ENCODE measurements at regions not wholly inside any gene's neighbourhood (a gene's known extent, or its start where the extent isn't known, plus 50 kb on each side); places are given as distances from the start of the nearest gene placed in this dataset.
"Not testable (repeated sequence)": the region's sequence is repeated elsewhere in the genome, so short reads cannot be mapped to it uniquely, and the experiment has no call there.

GRCh38 chr2:107530046-107530445 lies 296.6 kb upstream of the RGPD4 start (continued):
- no peak for TF ChIP-seq HNRNPH1 (optimal IDR thresholded peaks at IDR 0.05; ENCODE audit: low read depth, low read length)

DNA sequence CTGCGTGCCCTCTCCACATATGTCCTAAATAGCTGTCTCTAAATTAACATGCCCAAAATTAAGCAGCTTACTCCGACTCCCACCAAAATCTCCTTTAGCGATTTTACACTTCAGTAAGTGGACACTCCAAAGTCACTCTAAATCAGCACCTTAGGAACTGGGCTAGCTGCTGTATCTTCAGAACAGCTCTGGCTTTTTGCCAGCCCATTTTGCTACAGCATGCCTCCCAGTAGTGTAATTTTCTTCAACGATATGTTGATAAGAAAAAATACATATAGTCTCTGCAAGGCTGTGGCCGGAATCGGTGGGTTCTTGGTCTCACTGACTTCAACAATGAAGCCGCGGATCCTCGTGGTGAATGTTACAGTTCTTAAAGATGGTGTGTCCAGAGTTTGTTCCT lies 291.8 kb upstream of the RGPD4 start:
- Histone ChIP-seq H3K9ac (ENCODE audit: insufficient read depth in 1 of 2, low read depth in 2 of 2, low read length in 2 of 2) (no peak overlapping the region), H3K9me3 (replicated peaks; ENCODE audit: control insufficient read depth, insufficient read depth, low read depth, low read length) (no peaks in the 10 kb centered on the region), H3K9me1 (ENCODE audit: control insufficient read depth, insufficient read depth, low read length) (no peaks in the 10 kb centered on the region), H3K79me2 (ENCODE audit: control insufficient read depth, insufficient read depth, low read length) (no peaks in the 10 kb centered on the region), H3K4me1 (replicated peaks in 1 of 2; ENCODE audit: control insufficient read depth in 2 of 2, insufficient read depth in 2 of 2, low read length in 2 of 2) (peaks cover 0 to 7% of the 10 kb centered on the region in 2 experiments; a peak in 2 of 5 replicates), H3K27me3 (ENCODE audit: control insufficient read depth in 2 of 2, insufficient read depth in 2 of 2, low read length in 2 of 2) (no peaks in the 10 kb centered on the region), H3K4me3 (no peak overlapping the region), H4K20me1 (replicated peaks; ENCODE audit: control insufficient read depth, insufficient read depth, low read length) (no peaks in the 10 kb centered on the region), H3K4me2 (ENCODE audit: insufficient read depth, low read length) (no peak overlapping the region), H3K27ac (ENCODE audit: extremely low read depth, low read depth, low read length) (no peak overlapping the region), H3K36me3 (ENCODE audit: control insufficient read depth, insufficient read depth, low read length) (no peaks in the 10 kb centered on the region), H2AFZ (ENCODE audit: low read depth, low read length) (no peak overlapping the region)
- POLR2A ChIA-PET = no interaction called here
- DNase-seq (ENCODE audit: extremely low read depth in 1 of 4, low spot score in 3 of 4) = no peak
- no peak for FAIRE-seq
- ATAC-seq = no peak
- BruUV-seq (replicated peaks) = no TSS peak
- in situ Hi-C loops (cut with MboI) = no loop called here
- TF ChIP-seq ESRRB (CRISPR knock-in tag; IDR thresholded peaks at IDR 0.05; ENCODE audit: borderline replicate concordance) = no peak
- TF ChIP-seq ZNF785 (CRISPR knock-in tag; IDR thresholded peaks at IDR 0.05) = no peak
- no peak for TF ChIP-seq CHCHD3 (CRISPR knock-in tag; IDR thresholded peaks at IDR 0.05)
- no peak for TF ChIP-seq FOXO4 (CRISPR knock-in tag; IDR thresholded peaks at IDR 0.05)
- 8% methylated on average over 9 of the region's 9 CpGs for WGBS (ENCODE audit: insufficient coverage, low coverage, missing lambda C conversion rate)
- intact Hi-C loops (cut with micrococcal nuclease) = no loop called here
- CTCF ChIA-PET (ENCODE audit: low intra/inter-chr PET ratio) = no interaction called here

- intact Hi-C loops (cut with micrococcal nuclease); H3K27ac ChIP-seq (ENCODE audit: extremely low read depth, low read depth, low read length); H3K4me2 ChIP-seq (ENCODE audit: insufficient read depth, low read length); H3K27me3 ChIP-seq (ENCODE audit: control insufficient read depth in 2 of 2, insufficient read depth in 2 of 2, low read length in 2 of 2); FAIRE-seq; H3K79me2 ChIP-seq (ENCODE audit: control insufficient read depth, insufficient read depth, low read length); H3K4me1 ChIP-seq (replicated peaks in 1 of 2; ENCODE audit: control insufficient read depth in 2 of 2, insufficient read depth in 2 of 2, low read length in 2 of 2); DNase-seq (ENCODE audit: extremely low read depth in 1 of 4, low spot score in 3 of 4); H3K36me3 ChIP-seq (ENCODE audit: control insufficient read depth, insufficient read depth, low read length); H3K4me3 ChIP-seq; H3K9me1 ChIP-seq (ENCODE audit: control insufficient read depth, insufficient read depth, low read length); H2AFZ ChIP-seq (ENCODE audit: low read depth, low read length); BruUV-seq (replicated peaks); CTCF ChIA-PET (ENCODE audit: low intra/inter-chr PET ratio); in situ Hi-C loops (cut with MboI); H3K9ac ChIP-seq (ENCODE audit: insufficient read depth in 1 of 2, low read depth in 2 of 2, low read length in 2 of 2); ATAC-seq; H4K20me1 ChIP-seq (replicated peaks; ENCODE audit: control insufficient read depth, insufficient read depth, low read length); H3K9me3 ChIP-seq (replicated peaks; ENCODE audit: control insufficient read depth, insufficient read depth, low read depth, low read length); POLR2A ChIA-PET: not testable (repeated sequence)
- 2% methylated on average over 17 of the region's 28 CpGs for WGBS (ENCODE audit: insufficient coverage, low coverage, missing lambda C conversion rate)
Observed at GRCh38 chr2:107535905-107536689, 290.6 kb upstream of the RGPD4 start.

All from K562 (cell line).